Renal cortical epithelial cell (primary cell): ENCODE measurements at regions not wholly inside any gene's neighbourhood (a gene's known extent, or its start where the extent isn't known, plus 50 kb on each side); places are given as distances from the start of the nearest gene placed in this dataset.

Experiments used
- DNase-seq: peaks from one replicate; pipeline ENCODE4 v3.0.0-alpha.2; 2011; ENCODE audit warnings: low read depth

- no peak for DNase-seq
These were observed 138.4 kb upstream of the SPACA1 start for GRCh38 chr6:87908978-87909811.

GRCh38 chr6:87907521-87907920 lies 140.1 kb upstream of the SPACA1 start:
- peak; percentile 91 for DNase-seq

- DNase-seq = peak; percentile 50
These were observed 142.5 kb upstream of the SPACA1 start for GRCh38 chr6:87905101-87905641.

GRCh38 chr6:87904011-87904410 lies 143.6 kb upstream of the SPACA1 start:
- no peak for DNase-seq

- no peak for DNase-seq
These were observed 144.3 kb upstream of the SPACA1 start for GRCh38 chr6:87903323-87903722.

- DNase-seq = no peak
These were observed 145.3 kb upstream of the SPACA1 start for GRCh38 chr6:87902383-87902782.

DNA sequence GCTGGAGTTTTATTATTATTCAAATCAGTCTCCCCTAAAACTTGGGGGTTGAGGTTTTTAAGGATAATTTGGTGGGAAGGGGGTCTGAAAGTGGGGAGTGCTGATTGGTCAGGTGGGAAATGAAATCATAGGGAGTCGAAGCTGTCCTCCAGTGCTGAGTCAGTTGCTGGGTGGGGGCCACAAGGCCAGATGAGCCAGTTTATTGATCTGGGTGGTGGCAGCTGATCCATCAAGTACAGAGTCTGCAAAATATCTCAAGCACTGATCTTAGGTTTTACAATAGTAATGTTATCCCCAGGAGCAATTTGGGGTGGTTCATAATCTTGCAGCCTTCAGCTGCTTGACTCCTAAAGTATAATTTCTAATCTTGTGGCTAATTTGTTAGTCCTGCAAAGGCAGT lies 146.0 kb upstream of the SPACA1 start:
- no peak for DNase-seq

DNA sequence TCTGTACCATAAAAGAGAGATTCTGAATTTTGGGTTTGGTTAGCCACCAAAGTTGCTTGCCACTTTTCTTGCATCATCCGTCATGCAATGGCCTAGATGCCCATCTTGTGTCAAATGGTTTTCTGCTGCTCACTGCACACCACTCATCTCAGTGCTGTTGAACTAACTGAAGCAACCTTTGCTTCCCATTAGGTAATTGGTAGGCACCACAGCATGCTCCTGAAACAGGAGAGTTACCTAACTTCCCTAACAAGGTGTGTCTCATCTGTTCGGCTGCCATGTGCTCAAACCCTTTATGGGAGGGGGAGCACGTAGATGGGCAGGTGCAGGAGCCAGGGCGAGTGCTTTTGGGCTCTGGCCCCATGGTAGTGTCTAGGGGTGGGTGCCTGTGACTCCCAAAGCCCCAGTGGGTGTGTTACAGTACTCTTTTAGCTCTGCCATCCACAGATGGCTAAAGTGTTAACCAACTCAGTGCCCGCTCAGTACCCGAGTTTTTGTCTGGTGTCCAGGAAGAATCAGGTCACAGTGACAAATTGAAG lies 147.4 kb upstream of the SPACA1 start:
- DNase-seq = no peak

GRCh38 chr6:87899499-87900147 lies 148.0 kb upstream of the SPACA1 start:
- no peak for DNase-seq

GRCh38 chr6:87897663-87898062 lies 150.0 kb upstream of the SPACA1 start:
- DNase-seq = no peak

- DNase-seq = no peak
These were observed 150.6 kb upstream of the SPACA1 start for GRCh38 chr6:87897013-87897412.

GRCh38 chr6:87887266-87887665 lies 160.4 kb upstream of the SPACA1 start:
- no peak for DNase-seq

GRCh38 chr6:87884203-87884602 lies 163.4 kb upstream of the SPACA1 start:
- DNase-seq = no peak

GRCh38 chr6:87881342-87881895 lies 166.2 kb upstream of the SPACA1 start:
- DNase-seq = no peak

GRCh38 chr6:87879132-87879861 lies 168.3 kb upstream of the SPACA1 start:
- no peak for DNase-seq

DNA sequence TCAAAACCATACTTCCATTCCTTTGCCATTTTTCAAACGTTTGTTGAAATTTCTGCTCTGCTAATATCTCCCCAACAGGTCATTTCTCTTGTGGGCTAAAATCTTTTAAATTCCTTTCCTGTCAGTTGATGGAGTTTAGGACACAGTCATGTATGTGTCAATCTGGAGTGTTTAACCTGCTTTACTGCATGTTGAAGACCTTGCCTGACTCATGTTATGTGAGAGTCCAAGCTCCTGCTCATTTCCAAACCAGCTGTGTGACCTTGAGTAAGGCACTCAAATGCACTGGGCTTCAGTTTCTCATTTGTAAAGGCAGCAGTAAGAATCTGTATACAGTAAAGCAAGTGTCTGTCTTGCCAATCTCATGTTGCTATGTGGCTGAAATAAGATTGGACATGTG lies 171.9 kb upstream of the SPACA1 start:
- DNase-seq = peak; percentile 5

DNA sequence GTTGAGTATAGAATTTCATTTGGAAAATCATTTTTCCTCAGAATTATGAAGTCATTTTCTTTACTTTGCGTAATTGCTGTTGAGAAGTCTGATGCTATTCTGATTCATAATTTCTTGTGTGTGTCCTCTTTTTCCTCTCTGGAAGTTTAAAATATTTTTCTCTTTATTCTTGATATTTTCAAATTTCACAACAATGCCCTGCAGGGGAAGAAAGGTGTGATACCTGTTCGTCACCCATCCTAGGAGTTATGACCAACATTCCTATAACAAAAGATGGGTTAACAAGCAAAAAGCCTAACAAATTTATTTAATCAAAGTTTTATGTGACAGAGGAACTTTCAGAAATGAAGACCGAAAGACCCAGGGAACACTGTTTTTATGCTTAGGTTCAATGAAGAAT lies 171.5 kb upstream of the AKIRIN2 start:
- no peak for DNase-seq

GRCh38 chr6:87870556-87870955 lies 168.5 kb upstream of the AKIRIN2 start:
- no peak for DNase-seq

DNA sequence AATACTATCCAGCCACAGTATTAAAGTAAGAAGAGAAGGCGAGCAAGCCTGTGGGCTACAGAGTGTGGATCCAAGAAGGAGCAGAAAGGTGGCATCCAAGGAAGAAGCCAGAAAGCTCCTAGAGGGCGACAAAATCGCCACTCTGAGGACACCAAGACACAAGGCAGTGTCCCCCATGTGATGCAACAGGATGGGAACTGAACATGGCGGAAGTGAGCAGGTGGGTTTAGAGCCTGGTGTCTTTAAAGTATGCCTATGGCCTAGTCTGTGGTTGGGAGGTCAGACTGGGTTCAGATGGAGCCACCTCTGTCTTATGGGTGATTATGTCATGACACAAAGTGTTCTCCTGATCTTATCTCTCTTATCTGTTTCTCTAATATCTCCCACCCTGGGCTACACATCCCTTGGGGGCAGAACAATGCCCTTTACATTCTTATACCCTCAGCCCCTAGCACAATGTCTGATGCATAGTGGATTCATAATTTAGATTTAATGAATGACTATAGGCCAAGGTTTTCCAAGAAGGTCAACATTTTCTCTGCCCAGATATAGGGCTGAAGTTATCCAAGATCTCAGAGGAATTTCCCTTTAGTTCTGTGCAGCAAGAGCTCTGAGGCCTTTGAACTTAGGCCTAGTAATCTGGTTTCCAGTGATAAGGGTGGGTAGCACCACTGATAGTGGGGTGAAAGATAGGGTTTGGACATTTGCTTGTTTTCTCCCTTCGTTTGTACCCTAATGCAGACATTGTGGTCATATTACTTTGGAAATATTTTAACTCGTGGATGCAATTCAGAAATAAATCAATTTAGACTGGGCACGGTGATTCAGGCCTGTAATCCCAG lies 167.3 kb upstream of the AKIRIN2 start:
- DNase-seq = no peak

GRCh38 chr6:87860902-87861301 lies 158.9 kb upstream of the AKIRIN2 start:
- DNase-seq = no peak

DNA sequence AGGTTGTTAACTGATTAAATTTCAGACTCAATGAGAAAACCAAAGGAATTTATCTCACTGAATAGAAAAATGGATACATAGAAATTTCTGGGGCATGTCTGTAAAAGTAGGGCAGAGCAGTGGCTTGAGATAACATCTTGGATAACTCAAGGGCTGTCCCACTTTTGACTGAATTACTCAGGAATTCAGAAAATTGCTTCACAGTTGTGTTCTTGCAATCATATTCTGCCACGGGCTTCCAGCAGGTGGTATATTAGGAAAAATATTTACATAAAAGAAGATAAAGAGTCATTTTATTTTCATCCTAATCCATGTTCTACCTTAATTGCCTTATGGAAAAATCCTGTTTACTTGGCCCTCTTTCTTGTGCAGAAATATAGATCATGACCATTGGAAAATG lies 156.4 kb upstream of the AKIRIN2 start:
- DNase-seq = no peak
